ENCODE measurements at regions not wholly inside any gene's neighbourhood (a gene's known extent, or its start where the extent isn't known, plus 50 kb on each side); places are given as distances from the start of the nearest gene placed in this dataset.

- TF ChIP-seq, protein P1, sequence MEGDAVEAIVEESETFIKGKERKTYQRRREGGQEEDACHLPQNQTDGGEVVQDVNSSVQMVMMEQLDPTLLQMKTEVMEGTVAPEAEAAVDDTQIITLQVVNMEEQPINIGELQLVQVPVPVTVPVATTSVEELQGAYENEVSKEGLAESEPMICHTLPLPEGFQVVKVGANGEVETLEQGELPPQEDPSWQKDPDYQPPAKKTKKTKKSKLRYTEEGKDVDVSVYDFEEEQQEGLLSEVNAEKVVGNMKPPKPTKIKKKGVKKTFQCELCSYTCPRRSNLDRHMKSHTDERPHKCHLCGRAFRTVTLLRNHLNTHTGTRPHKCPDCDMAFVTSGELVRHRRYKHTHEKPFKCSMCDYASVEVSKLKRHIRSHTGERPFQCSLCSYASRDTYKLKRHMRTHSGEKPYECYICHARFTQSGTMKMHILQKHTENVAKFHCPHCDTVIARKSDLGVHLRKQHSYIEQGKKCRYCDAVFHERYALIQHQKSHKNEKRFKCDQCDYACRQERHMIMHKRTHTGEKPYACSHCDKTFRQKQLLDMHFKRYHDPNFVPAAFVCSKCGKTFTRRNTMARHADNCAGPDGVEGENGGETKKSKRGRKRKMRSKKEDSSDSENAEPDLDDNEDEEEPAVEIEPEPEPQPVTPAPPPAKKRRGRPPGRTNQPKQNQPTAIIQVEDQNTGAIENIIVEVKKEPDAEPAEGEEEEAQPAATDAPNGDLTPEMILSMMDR (IDR thresholded peaks at IDR 0.05; ENCODE audit: insufficient read depth, low read depth, low read length), result no peak
- DNase-seq (ENCODE audit: low read depth), result peak; percentile 28
- H3K4me3 ChIP-seq (ENCODE audit: low read depth, low read length), result no peak overlapping the region
Measured at GRCh38 chr7:85469446-85470010, 282.7 kb upstream of the SEMA3D start.

DNA sequence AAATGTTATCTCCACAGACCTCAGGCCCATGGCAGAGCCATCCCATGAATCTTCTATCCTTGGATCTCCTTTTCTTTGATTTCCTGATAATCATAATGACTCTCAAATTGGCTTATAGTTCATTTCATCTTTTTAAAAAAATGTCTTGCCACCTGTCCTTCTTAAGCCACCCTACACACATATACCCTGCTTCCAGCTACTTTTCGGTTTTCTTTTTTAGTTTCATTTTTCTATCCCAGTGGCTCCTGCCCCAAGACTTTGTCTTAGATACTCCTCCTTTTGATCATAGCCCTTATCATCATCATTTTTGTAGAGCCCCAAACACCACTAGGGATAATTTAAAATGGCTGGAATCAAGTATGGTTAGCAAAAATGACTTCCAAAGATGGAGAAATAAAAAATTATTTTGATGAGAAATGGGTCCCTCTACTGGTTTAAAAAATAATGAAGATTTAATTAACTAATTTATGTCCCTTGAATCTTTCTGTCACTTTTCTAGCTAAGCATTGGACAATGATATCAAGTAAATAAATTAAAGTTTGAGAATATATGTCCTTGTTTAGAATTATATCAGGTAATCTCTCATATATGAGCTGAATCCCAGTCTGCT lies 277.3 kb upstream of the SEMA3D start:
- H3K4me3 ChIP-seq (ENCODE audit: low read depth, low read length), result no peak overlapping the region
- no peak for DNase-seq (ENCODE audit: low read depth)
- TF ChIP-seq, protein P1 (IDR thresholded peaks at IDR 0.05; ENCODE audit: insufficient read depth, low read depth, low read length), result no peak

- DNase-seq (ENCODE audit: low read depth), result no peak
- TF ChIP-seq, protein P1 (IDR thresholded peaks at IDR 0.05; ENCODE audit: insufficient read depth, low read depth, low read length), result no peak
- no peak overlapping the region for H3K4me3 ChIP-seq (ENCODE audit: low read depth, low read length)
Measured at GRCh38 chr7:85462671-85463070, 275.8 kb upstream of the SEMA3D start.

DNA sequence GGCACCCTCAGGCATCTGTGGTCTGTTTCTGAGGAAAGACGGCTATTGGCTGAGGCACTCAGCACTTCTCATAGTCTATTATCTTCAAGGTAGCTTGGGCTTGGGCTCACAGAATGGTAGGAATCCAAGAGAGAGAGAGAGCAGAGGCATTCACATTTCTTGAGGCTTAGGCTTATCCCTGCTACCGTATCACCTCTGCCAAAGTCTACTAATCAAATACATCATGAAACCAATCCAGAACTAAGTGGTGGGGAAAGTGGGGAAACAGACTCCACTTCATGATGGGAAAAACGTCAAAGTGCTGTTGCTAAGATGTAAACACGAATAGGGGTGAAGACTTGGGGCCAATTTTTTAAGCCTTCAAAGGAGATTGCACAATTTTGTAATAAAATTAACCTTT lies 271.1 kb upstream of the SEMA3D start:
- no peak for DNase-seq (ENCODE audit: low read depth)
- H3K4me3 ChIP-seq (ENCODE audit: low read depth, low read length), result no peak overlapping the region
- TF ChIP-seq, protein P1 (IDR thresholded peaks at IDR 0.05; ENCODE audit: insufficient read depth, low read depth, low read length), result no peak

DNA sequence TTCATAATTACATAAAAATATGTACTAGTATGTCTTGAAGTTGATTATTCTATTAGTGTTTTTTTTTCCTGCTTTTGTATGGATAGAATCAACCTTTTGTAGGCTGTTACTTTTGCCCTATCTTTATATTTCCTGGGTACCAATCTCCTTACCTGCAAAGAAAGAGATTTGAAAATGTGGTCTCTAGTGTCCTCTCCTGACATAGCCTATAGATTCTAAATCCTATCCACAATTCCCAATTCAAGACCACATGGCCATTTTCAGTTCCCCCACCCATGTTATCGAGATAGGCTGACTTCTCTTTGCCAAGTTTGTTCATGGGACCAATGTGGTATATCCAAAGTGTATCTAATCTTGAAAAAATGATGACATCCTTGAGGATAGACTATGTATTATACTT lies 269.4 kb upstream of the SEMA3D start:
- DNase-seq (ENCODE audit: low read depth), result no peak
- TF ChIP-seq, protein P1 (IDR thresholded peaks at IDR 0.05; ENCODE audit: insufficient read depth, low read depth, low read length), result no peak
- no peak overlapping the region for H3K4me3 ChIP-seq (ENCODE audit: low read depth, low read length)

DNA sequence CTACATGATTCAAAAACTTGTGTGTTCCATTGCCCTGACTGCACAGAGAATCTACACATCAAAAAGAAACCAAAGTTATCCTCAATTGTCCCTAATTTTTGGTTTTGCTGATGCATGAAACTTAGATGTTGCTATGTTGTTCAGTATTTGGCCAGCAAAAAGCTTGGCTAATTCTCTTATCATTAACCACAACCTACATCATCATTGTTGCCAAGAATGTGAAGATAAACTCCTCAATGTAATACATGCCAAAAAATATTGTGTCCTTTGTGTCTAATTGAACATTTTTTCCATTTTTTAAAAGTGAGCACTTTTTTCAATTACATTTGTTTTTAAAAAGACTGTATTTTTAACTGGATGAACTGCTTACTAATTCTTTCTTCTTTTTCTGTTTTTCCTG lies 268.0 kb upstream of the SEMA3D start:
- no peak overlapping the region for H3K4me3 ChIP-seq (ENCODE audit: low read depth, low read length)
- no peak for DNase-seq (ENCODE audit: low read depth)
- TF ChIP-seq, protein P1 (IDR thresholded peaks at IDR 0.05; ENCODE audit: insufficient read depth, low read depth, low read length), result no peak

DNA sequence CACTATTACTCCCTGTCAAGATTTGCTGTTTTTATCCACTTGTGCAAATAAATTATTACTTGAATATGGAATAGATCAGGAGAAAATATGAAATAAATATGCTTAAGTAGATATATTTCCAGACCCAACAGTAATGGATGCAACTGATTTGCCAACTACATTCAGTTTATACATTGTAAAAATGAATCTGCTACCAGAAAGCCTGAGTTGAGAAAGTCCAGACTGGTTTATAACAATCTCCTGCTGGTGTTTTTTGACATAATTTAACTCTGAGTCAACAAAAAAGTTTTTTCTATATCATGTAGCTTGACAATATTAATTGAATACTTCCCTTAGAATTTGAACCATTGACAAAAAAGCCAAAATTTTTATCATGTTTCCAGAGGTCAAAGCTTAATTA lies 265.8 kb upstream of the SEMA3D start:
- TF ChIP-seq, protein P1 (IDR thresholded peaks at IDR 0.05; ENCODE audit: insufficient read depth, low read depth, low read length), result no peak
- DNase-seq (ENCODE audit: low read depth), result no peak
- no peak overlapping the region for H3K4me3 ChIP-seq (ENCODE audit: low read depth, low read length)

Measured in fibroblast of villous mesenchyme (primary cell).